ENCODE measurements at regions not wholly inside any gene's neighbourhood (a gene's known extent, or its start where the extent isn't known, plus 50 kb on each side); places are given as distances from the start of the nearest gene placed in this dataset.

GRCh38 chr2:58932801-58933200 lies 691.7 kb upstream of the FANCL start:
- no peak for TF ChIP-seq POLR2AphosphoS5 (IDR thresholded peaks at IDR 0.05; ENCODE audit: low read depth, low read length)
- TF ChIP-seq, protein P1, sequence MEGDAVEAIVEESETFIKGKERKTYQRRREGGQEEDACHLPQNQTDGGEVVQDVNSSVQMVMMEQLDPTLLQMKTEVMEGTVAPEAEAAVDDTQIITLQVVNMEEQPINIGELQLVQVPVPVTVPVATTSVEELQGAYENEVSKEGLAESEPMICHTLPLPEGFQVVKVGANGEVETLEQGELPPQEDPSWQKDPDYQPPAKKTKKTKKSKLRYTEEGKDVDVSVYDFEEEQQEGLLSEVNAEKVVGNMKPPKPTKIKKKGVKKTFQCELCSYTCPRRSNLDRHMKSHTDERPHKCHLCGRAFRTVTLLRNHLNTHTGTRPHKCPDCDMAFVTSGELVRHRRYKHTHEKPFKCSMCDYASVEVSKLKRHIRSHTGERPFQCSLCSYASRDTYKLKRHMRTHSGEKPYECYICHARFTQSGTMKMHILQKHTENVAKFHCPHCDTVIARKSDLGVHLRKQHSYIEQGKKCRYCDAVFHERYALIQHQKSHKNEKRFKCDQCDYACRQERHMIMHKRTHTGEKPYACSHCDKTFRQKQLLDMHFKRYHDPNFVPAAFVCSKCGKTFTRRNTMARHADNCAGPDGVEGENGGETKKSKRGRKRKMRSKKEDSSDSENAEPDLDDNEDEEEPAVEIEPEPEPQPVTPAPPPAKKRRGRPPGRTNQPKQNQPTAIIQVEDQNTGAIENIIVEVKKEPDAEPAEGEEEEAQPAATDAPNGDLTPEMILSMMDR (IDR thresholded peaks at IDR 0.05; ENCODE audit: control extremely low read depth in 1 of 3, insufficient read depth in 1 of 3, low read depth in 1 of 3, low read length in 3 of 3) = no peak
- no peak for TF ChIP-seq EZH2 (IDR thresholded peaks at IDR 0.05; ENCODE audit: low read depth, low read length, severe bottlenecking)
- no peak for TF ChIP-seq JUN (IDR thresholded peaks at IDR 0.05; ENCODE audit: low read depth, low read length)
- TF ChIP-seq JUND (IDR thresholded peaks at IDR 0.05; ENCODE audit: low read length) = no peak
